SW480 (cell line): ENCODE measurements at regions not wholly inside any gene's neighbourhood (a gene's known extent, or its start where the extent isn't known, plus 50 kb on each side); places are given as distances from the start of the nearest gene placed in this dataset.
"Not testable (repeated sequence)": the region's sequence is repeated elsewhere in the genome, so short reads cannot be mapped to it uniquely, and the experiment has no call there.

Experiments used
- DNase-seq: peaks from one replicate; pipeline ENCODE4 v3.0.0-alpha.2; 2016; ENCODE audit warnings: low spot score

GRCh38 chr1:22332424-22332717 lies 119.3 kb upstream of the ZBTB40 start:
- DNase-seq, result no peak

GRCh38 chr1:22332795-22333499 lies 118.7 kb upstream of the ZBTB40 start:
- peak; percentile 59 for DNase-seq

DNA sequence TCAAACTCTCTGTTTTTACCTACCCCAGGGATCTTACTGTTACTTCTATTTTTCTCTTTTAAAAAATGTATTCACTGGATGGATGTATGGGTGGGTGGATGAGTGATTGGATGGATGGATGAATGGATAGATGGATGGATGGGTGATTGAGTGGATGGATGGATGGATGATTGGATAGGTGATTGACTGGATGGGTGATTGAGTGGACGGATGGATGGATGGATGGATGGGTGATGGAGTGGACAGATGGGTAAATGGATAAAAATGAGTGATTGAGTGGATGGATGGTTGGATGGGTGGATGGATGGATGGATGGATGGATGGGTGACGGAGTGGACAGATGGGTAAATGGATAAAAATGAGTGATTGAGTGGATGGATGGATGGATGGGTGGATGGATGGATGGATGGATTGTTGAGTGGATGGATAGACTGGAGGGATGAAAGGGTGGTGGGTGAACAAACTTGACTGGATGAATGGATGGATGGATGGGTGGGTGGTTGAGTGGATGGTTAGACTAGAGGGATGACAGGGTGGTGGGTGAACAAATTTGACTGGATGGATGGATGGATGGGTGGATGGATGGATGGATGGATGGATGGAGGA lies 118.0 kb upstream of the ZBTB40 start:
- DNase-seq, result no peak

GRCh38 chr1:22334860-22335550 lies 116.6 kb upstream of the ZBTB40 start:
- DNase-seq, result peak; percentile 24

DNA sequence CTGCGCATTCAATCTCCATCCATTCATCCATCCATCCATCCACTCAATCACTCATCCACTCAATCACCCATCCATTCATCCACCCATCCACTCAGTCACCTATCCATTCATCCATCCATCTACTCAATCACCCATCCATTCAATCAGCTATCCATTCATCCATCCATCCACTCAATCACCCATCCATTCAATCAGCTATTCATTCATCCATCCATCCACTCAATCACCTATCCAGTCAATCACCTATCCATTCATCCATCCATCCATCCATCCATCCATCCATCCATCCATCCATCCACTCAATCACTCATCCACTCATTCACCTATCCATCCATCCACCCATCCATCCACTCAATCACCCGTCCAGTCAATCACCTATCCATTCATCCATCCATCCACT lies 115.4 kb upstream of the ZBTB40 start:
- not testable (repeated sequence) for DNase-seq

DNA sequence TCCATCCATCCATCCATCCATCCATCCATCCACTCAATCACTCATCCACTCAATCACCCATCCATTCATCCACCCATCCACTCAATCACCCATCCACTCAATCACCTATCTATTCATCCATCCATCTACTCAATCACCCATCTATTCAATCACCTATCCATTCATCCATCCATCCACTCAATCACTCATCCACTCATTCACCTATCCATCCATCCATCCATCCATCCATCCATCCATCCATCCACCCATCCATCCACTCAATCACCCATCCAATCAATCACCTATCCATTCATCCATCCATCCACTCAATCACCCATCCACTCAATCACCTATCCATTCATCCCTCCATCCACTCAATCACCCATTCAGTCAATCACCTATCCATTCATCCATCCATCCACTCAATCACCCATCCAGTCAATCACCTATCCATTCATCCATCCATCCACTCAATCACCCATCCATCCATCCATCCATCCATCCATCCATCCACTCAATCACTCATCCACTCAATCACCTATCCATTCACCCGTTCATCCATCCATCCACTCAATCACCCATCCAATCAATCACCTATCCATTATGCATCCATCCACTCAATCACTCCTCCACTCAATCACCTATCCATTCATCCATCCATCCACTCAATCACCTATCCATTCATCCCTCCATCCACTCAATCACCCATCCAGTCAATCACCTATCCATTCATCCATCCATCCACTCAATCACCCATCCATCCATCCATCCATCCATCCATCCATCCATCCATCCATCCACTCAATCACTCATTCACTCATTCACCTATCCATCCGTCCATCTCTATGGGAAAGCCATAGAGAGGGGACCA lies 114.7 kb upstream of the ZBTB40 start:
- DNase-seq, result not testable (repeated sequence)

- DNase-seq, result no peak
These were observed 113.4 kb upstream of the ZBTB40 start for GRCh38 chr1:22338071-22338765.

DNA sequence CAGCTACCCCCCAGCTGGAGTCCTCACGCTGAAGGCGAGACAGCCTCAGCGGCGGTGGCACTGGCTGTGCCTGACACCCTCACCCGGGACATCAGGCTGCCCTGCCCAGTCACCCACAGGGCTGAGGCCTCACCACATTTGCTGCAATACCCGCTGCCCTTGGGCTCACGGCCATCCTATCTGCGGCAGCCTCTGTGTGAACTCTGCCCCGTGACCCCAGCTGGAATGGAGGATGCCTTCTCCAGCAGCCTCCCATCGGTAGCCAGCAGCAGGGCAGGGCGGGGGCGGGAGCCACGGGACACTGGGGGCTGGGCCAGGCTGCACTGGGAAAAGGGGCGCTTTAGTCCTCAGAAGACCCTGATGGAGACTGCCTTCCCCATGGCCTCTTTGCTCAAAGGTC lies 112.4 kb upstream of the ZBTB40 start:
- DNase-seq, result no peak

- DNase-seq, result no peak
These were observed 111.6 kb upstream of the ZBTB40 start for GRCh38 chr1:22340066-22340465.

GRCh38 chr1:22340873-22341272 lies 110.8 kb upstream of the ZBTB40 start:
- no peak for DNase-seq

DNA sequence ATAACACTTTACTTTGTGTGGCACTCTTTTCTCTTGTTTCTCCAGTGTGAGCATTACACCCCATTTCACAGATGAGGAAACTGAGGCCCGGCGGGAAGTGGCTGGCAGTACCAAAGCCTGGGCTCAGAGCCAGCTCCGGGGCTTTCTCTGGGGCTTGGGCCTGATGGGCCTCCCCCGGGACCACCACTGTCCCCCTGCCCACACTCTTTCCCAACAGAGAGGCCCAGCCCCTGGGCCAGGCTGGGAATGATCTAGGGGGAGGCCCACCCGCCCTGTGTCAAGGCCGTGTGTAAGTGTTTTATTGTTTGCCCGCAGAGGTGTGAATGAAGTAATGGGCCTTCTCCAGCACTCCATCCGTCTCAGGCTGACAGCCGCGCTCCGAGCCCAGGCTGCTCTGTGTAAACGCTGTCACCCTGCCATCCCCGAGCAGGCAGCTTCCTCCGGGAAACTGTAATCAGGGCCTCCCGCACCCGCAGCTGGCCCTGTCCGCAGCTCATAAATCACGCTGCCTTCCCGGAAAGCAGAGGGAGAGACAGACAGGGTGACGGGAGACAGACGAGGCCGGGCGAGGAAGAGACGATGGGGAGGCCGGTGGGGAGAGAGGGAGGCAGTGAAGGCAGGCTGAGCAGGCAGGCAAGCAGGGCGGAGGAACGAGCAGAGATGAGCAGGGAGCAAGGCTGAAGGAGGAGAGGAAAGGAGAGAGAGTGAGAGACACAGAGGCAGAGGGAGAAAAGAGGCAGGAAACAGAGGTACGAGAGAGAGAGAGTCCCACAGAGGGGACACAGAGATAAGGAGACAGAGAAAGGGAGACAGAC lies 109.7 kb upstream of the ZBTB40 start:
- DNase-seq, result no peak

DNA sequence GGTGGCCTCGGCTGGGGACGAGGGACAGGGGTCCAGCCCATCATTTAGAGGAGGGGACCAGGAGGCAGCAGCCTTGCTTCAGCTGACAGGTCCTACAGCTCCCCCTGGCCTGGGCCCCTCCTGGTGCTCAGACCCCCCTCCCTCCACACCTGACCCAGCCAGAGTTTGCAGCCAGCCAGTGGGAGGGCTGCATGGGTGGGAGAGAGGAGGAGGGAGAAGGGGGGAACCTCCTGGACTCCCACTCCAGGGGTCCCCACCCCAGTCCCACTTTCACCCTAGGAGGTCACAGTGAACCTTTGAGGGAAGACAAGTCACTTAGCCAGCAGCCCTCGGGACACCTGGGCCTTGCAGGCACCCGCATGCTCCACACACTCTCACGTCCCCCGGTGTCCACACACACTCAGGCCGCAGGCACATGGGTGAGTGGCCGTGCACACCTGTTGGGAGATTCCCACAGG lies 108.9 kb upstream of the ZBTB40 start:
- no peak for DNase-seq

- DNase-seq, result no peak
These were observed 108.0 kb upstream of the ZBTB40 start for GRCh38 chr1:22343456-22344328.

DNA sequence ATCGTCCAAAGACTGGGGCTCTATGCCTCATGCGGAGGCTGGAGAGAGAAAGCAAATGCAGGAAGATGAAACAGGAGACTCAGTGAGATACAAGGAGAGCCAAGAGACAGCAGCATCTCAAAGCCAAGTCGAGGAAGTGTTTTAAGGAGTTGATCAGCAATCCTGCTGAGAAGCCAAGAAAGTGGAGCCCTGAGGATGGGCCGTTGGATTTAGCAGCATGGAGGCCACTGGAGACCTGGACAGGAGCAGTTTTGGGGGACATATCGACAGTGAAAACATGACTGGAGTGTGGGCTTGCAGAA lies 107.4 kb upstream of the ZBTB40 start:
- no peak for DNase-seq

DNA sequence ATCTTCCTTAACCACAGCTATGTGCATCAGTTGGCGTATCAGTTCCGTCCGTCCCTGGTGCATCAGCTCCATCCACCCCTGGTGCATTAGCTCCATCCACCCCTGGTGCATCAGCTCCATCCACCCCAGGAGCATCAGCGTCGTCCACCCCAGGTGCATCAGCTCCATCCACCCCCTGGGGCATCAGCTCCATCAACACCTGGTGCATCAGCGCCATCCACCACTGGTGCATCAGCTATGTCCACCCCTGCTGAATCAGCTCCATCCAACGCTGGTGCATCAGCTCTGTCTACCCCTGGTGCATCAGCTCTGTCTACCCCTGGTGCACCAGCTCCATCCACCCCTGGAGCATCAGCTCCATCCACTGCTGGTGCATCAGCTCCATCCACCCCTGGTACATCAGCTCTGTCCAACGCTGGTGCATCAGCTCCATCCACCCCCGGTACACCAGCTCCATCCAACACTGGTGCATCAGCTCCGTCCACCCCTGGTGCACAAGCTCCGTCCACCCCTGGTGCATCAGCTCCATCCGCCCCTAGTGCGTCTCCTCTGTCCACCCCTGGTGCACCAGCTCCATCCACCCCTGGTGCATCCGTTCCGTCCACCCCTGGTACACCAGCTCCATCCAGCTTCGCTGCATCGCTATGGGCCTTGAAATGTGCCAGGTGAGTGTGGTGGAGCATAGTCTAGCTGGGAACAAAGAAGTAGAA lies 106.6 kb upstream of the ZBTB40 start:
- DNase-seq, result no peak

GRCh38 chr1:22347854-22348760 lies 103.5 kb upstream of the ZBTB40 start:
- no peak for DNase-seq

- no peak for DNase-seq
These were observed 102.1 kb upstream of the ZBTB40 start for GRCh38 chr1:22349362-22350043.
